T-helper 2 cell treated with Interferon-gamma antibody and Interleukin-4, amounts not matched to agents 100 ng/mL and 5 ng/mL, for 36 hours (primary cell): ENCODE measurements at regions not wholly inside any gene's neighbourhood (a gene's known extent, or its start where the extent isn't known, plus 50 kb on each side); places are given as distances from the start of the nearest gene placed in this dataset.

Source experiments
- intact Hi-C: fragments of 100-400 bp; cut with micrococcal nuclease; formaldehyde crosslinking; loops from one replicate; pipeline ENCODE4 v1.15.1; 2023

GRCh38 chr17:71934520-71934919 lies 186.3 kb upstream of the SOX9 start:
- intact Hi-C loops, result no loop called here

- intact Hi-C loops, result no loop called here
Observed at GRCh38 chr17:71935341-71935740, 185.5 kb upstream of the SOX9 start.

GRCh38 chr17:71936977-71937376 lies 183.8 kb upstream of the SOX9 start:
- intact Hi-C loops, result no loop called here

- intact Hi-C loops, result no loop called here
Observed at GRCh38 chr17:71937914-71938313, 182.9 kb upstream of the SOX9 start.

GRCh38 chr17:71938340-71939010 lies 182.3 kb upstream of the SOX9 start:
- intact Hi-C loops, result no loop called here

GRCh38 chr17:71941920-71942319 lies 178.9 kb upstream of the SOX9 start:
- intact Hi-C loops, result no loop called here

GRCh38 chr17:71942626-71943025 lies 178.2 kb upstream of the SOX9 start:
- intact Hi-C loops, result no loop called here

- intact Hi-C loops, result no loop called here
Observed at GRCh38 chr17:71948703-71949422, 172.0 kb upstream of the SOX9 start.

- intact Hi-C loops, result no loop called here
Observed at GRCh38 chr17:71959154-71959553, 161.7 kb upstream of the SOX9 start.

GRCh38 chr17:71963351-71963750 lies 157.5 kb upstream of the SOX9 start:
- intact Hi-C loops, result no loop called here

- intact Hi-C loops, result no loop called here
Observed at GRCh38 chr17:71963791-71964190, 157.0 kb upstream of the SOX9 start.

- intact Hi-C loops, result no loop called here
Observed at GRCh38 chr17:71964559-71964958, 156.3 kb upstream of the SOX9 start.

GRCh38 chr17:71966055-71966454 lies 154.8 kb upstream of the SOX9 start:
- intact Hi-C loops, result no loop called here

GRCh38 chr17:71966459-71967313 lies 154.1 kb upstream of the SOX9 start:
- intact Hi-C loops, result no loop called here

GRCh38 chr17:71969500-71969899 lies 151.3 kb upstream of the SOX9 start:
- intact Hi-C loops, result no loop called here

GRCh38 chr17:71970312-71970711 lies 150.5 kb upstream of the SOX9 start:
- intact Hi-C loops, result no loop called here

- intact Hi-C loops, result no loop called here
Observed at GRCh38 chr17:71974051-71974450, 146.8 kb upstream of the SOX9 start.

- intact Hi-C loops, result no loop called here
Observed at GRCh38 chr17:71975331-71975801, 145.5 kb upstream of the SOX9 start.

GRCh38 chr17:71976011-71976649 lies 144.7 kb upstream of the SOX9 start:
- intact Hi-C loops, result no loop called here

- intact Hi-C loops, result no loop called here
Observed at GRCh38 chr17:71978435-71978834, 142.4 kb upstream of the SOX9 start.

GRCh38 chr17:71980171-71980570 lies 140.6 kb upstream of the SOX9 start:
- intact Hi-C loops, result no loop called here

- intact Hi-C loops, result no loop called here
Observed at GRCh38 chr17:71983828-71984227, 137.0 kb upstream of the SOX9 start.
